ENCODE measurements at regions not wholly inside any gene's neighbourhood (a gene's known extent, or its start where the extent isn't known, plus 50 kb on each side); places are given as distances from the start of the nearest gene placed in this dataset.

- TF ChIP-seq POLR2A (IDR thresholded peaks at IDR 0.05) (no peak), CTCF (IDR thresholded peaks at IDR 0.05) (no peak)
Measured at GRCh38 chr13:68467160-68467559, 1237.0 kb upstream of the PCDH9 start.
